IPS-NIHi7 (cell line): ENCODE measurements at regions not wholly inside any gene's neighbourhood (a gene's known extent, or its start where the extent isn't known, plus 50 kb on each side); places are given as distances from the start of the nearest gene placed in this dataset.
"Not testable (repeated sequence)": the region's sequence is repeated elsewhere in the genome, so short reads cannot be mapped to it uniquely, and the experiment has no call there.

Experiments used
- DNase-seq: peaks from one replicate; pipeline ENCODE4 v3.0.0; 2012; ENCODE audit warnings: mixed read lengths; ENCODE audit errors: extremely low spot score

- no peak for DNase-seq
These were observed 56.3 kb upstream of the USP6NL start for GRCh38 chr10:11667756-11668155.

GRCh38 chr10:11663763-11664555 is 52.5 kb upstream of the USP6NL start:
- DNase-seq, result no peak

- not testable (repeated sequence) for DNase-seq
These were observed 51.7 kb upstream of the USP6NL start for GRCh38 chr10:11663126-11663515.

GRCh38 chr10:11661441-11661840 is 50.0 kb upstream of the USP6NL start:
- no peak for DNase-seq
